GM18907 (cell line): ENCODE measurements at regions not wholly inside any gene's neighbourhood (a gene's known extent, or its start where the extent isn't known, plus 50 kb on each side); places are given as distances from the start of the nearest gene placed in this dataset.

Experiments used
- ATAC-seq: cut with Tn5 transposase; IDR thresholded peaks from one replicate; pipeline ENCODE4 v1.9.1; 2021; ENCODE audit warnings: mild to moderate bottlenecking, moderate library complexity; ENCODE audit not compliant: unreplicated experiment

- no peak for ATAC-seq
Measured at GRCh38 chr14:104521816-104522745, 57.5 kb upstream of the C14orf180 start.

GRCh38 chr14:104522926-104523545 lies 56.5 kb upstream of the C14orf180 start:
- ATAC-seq: no peak

- no peak for ATAC-seq
Measured at GRCh38 chr14:104523546-104523935, 56.0 kb upstream of the C14orf180 start.

- ATAC-seq: no peak
Measured at GRCh38 chr14:104524726-104525125, 54.8 kb upstream of the C14orf180 start.

GRCh38 chr14:104526723-104527645 lies 52.6 kb upstream of the C14orf180 start:
- no peak for ATAC-seq

DNA sequence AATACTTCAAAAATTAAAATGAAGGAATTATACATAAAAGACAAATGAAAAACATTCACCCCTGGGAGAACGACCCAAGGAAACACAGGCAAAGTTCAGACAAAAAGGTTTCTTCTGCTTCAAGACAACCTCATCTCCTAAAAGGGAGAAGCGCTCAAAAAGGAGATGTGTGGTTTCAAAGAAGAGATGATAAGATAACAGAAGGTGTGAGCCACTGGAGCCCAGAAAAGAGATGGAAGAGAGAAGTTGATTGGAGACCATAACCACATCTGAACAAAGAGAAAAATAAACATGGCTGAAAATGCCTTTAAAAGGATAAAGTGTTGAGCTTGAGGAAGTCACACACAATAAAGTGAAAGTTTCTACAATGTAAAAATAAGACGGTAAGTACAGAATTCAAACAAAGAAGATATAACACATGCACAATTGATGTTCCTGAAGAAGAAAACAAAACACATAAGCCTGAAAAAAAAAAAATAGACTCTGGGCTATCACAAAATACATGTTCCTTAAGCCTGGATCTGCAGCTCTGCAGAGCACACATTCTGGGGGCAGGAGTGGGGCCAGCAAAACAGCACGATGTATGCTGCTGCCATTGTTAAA lies 51.6 kb upstream of the C14orf180 start:
- no peak for ATAC-seq

DNA sequence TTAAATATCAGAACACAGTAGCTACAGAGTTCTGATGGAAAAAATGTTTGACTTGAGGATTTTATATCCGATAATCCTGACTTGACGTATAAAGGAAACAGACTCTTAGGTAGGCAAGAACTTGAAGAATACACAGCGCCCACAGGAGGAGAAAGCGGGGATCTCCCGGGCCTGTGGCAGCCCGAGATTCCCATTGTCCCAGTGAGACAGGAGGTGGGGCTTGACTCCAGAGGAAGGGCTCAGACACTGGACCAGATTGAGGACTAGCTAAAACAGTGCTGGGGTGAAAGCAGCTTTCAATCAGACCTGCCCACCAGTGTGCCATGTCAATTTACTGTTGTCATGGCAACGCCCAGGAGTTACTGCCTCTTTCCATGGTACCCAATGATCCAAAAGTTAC lies 51.1 kb upstream of the C14orf180 start:
- no peak for ATAC-seq
